ENCODE measurements at regions not wholly inside any gene's neighbourhood (a gene's known extent, or its start where the extent isn't known, plus 50 kb on each side); places are given as distances from the start of the nearest gene placed in this dataset.

DNA sequence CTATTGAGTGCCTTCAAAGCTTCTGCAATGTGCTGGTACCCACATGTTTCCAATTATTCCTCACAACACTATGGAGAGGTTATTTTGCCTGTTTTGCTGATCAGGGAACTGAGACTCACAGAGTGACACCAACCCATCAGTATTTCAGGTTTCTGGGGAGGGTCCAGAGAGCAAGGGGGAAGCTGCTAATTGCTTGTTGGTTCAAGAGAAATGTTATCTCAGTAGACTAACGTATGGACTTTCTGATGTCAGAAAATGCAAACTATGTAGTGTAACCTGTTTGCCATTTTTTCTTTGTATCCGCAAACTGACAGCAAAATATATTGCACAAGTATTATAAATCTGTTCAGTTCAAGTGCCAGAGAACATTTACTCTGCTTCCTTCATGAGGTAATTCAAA lies 108.3 kb upstream of the MSX2 start:
- Histone ChIP-seq H3K27ac (no peak overlapping the region), H3K9me3 (no peaks in the 10 kb centered on the region), H3K4me3 (no peak overlapping the region), H3K36me3 (no peaks in the 10 kb centered on the region), H3K27me3 (no peaks in the 10 kb centered on the region), H3K4me1 (no peaks in the 10 kb centered on the region)
- TF ChIP-seq, protein P1, sequence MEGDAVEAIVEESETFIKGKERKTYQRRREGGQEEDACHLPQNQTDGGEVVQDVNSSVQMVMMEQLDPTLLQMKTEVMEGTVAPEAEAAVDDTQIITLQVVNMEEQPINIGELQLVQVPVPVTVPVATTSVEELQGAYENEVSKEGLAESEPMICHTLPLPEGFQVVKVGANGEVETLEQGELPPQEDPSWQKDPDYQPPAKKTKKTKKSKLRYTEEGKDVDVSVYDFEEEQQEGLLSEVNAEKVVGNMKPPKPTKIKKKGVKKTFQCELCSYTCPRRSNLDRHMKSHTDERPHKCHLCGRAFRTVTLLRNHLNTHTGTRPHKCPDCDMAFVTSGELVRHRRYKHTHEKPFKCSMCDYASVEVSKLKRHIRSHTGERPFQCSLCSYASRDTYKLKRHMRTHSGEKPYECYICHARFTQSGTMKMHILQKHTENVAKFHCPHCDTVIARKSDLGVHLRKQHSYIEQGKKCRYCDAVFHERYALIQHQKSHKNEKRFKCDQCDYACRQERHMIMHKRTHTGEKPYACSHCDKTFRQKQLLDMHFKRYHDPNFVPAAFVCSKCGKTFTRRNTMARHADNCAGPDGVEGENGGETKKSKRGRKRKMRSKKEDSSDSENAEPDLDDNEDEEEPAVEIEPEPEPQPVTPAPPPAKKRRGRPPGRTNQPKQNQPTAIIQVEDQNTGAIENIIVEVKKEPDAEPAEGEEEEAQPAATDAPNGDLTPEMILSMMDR (IDR thresholded peaks at IDR 0.05) = no peak
- no peak for DNase-seq (ENCODE audit: extremely low spot score in 2 of 2)
- intact Hi-C loops (cut with DNase I) = loop anchor here (5.0 kb wide), 1 partner anchor 289 kb away; no protein-coding TSS in a partner anchor

DNA sequence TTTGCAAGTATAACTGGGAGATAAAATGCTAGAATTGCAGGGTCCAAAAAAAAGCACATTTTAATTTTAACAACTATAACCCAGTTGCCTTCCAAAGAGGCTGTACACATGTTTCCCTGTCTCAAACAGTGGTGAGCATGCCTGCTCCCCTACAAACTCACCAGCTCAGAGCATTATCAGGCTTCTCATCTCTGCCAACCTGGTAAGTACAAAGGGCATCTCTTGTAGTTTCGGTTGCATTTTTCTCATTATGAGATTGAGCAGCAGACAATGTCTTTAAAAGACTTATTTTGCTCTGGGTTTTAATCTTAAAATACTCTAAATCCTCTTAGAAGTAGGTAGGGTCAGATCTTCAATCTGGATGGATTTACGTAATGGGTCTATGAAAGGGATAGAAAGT lies 107.1 kb upstream of the MSX2 start:
- H3K9me3 ChIP-seq = no peaks in the 10 kb centered on the region
- no peaks in the 10 kb centered on the region for H3K4me1 ChIP-seq
- no peak overlapping the region for H3K4me3 ChIP-seq
- TF ChIP-seq, protein P1 (IDR thresholded peaks at IDR 0.05) = no peak
- no peak for TF ChIP-seq POLR2A (IDR thresholded peaks at IDR 0.05)
- no peak for TF ChIP-seq POLR2AphosphoS5 (IDR thresholded peaks at IDR 0.05; ENCODE audit: insufficient read depth in 1 of 2, low read depth in 1 of 2)
- no peaks in the 10 kb centered on the region for H3K27me3 ChIP-seq
- no peak for DNase-seq (ENCODE audit: extremely low spot score in 2 of 2)
- no peaks in the 10 kb centered on the region for H3K36me3 ChIP-seq
- intact Hi-C loops (cut with DNase I) = loop anchor here (5.0 kb wide), 1 partner anchor 290 kb away; no protein-coding TSS in a partner anchor
- H3K27ac ChIP-seq = no peak overlapping the region

DNA sequence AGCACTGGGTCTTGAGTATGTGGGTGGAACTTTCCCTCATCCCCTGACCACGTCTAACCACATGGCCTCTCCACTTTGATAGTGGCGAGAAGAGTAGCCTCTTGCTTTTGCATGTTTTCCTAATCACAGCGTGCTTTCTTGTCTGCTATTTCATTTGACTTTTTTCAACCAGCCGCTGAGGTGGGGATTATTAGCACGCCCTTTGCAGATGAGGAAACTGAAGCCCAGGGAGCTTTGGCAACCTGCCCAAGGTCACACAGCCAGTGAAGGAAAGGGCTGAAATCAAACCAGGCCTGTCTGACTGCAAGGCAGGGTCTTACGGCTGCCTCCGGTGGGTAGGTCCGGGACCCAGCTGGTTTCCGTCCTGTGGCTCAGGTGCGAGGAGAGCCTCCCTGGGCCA lies 106.5 kb upstream of the MSX2 start:
- no peak overlapping the region for H3K27ac ChIP-seq
- no peaks in the 10 kb centered on the region for H3K9me3 ChIP-seq
- intact Hi-C loops (cut with DNase I) = loop anchor here (5.0 kb wide), 1 partner anchor 291 kb away; no protein-coding TSS in a partner anchor
- H3K27me3 ChIP-seq = no peaks in the 10 kb centered on the region
- DNase-seq (ENCODE audit: extremely low spot score in 2 of 2) = no peak
- H3K4me3 ChIP-seq = no peak overlapping the region
- no peaks in the 10 kb centered on the region for H3K36me3 ChIP-seq
- H3K4me1 ChIP-seq = no peaks in the 10 kb centered on the region
- TF ChIP-seq POLR2A (IDR thresholded peaks at IDR 0.05) = no peak
- TF ChIP-seq, protein P1 (IDR thresholded peaks at IDR 0.05) = no peak
- no peak for TF ChIP-seq POLR2AphosphoS5 (IDR thresholded peaks at IDR 0.05; ENCODE audit: insufficient read depth in 1 of 2, low read depth in 1 of 2)

DNA sequence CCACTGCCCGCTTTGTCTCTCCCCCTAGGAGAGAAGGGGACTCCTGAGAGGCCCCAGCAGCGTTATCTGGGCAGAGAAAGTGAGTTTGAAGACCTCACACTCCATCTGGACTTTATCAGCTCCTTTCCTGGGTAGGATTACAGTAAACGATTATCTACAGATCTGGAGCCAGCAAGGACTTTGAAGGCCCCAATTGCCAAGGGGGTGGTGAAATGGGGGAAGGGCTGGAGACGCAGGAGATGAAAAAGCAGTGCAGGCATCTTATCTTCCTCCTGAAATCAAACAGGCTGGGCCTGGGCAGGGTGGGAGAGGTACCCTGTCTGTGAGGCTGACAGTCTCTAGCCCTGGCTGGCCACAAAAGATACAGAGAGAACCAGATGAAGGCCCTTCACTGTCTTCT lies 105.8 kb upstream of the MSX2 start:
- H3K27me3 ChIP-seq = no peaks in the 10 kb centered on the region
- intact Hi-C loops (cut with DNase I) = loop anchor here (5.0 kb wide), 1 partner anchor 291 kb away; no protein-coding TSS in a partner anchor

DNA sequence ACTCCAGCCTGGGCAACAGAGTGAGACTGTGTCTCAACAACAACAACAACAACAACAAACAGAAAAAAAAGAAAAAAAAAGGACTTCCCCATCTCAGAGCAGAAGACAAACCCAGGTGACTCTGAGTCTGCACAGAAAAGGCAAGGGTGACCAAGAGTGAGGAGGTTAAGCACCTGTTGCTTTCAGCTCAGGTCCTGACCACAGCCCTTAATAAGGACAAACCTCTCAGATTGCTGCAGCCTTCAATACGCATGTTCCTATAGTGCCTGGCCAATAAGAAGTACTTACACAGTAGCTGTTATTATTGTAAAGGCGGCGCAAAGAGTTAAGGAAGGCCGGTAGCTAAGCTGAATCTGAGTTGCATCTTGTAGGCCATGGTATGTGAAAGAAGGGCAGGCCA lies 102.3 kb upstream of the MSX2 start:
- intact Hi-C loops (cut with DNase I) = no loop called here
- TF ChIP-seq POLR2AphosphoS5 (IDR thresholded peaks at IDR 0.05; ENCODE audit: insufficient read depth in 1 of 2, low read depth in 1 of 2) (no peak), POLR2A (IDR thresholded peaks at IDR 0.05) (no peak)
- Histone ChIP-seq H3K4me1 (no peaks in the 10 kb centered on the region), H3K4me3 (no peak overlapping the region), H3K27me3 (no peaks in the 10 kb centered on the region), H3K36me3 (no peaks in the 10 kb centered on the region), H3K9me3 (no peaks in the 10 kb centered on the region), H3K27ac (no peak overlapping the region)
- DNase-seq (ENCODE audit: extremely low spot score in 2 of 2) = peak in 1 of 2 donors; percentile 34

More for the DNA sequence above, 105.8 kb upstream of the MSX2 start:
- Histone ChIP-seq H3K27ac (no peak overlapping the region), H3K36me3 (no peaks in the 10 kb centered on the region), H3K4me3 (no peak overlapping the region), H3K4me1 (no peaks in the 10 kb centered on the region), H3K9me3 (no peaks in the 10 kb centered on the region)
- TF ChIP-seq, protein P1 (IDR thresholded peaks at IDR 0.05) = no peak
- TF ChIP-seq POLR2A (IDR thresholded peaks at IDR 0.05) (no peak), POLR2AphosphoS5 (IDR thresholded peaks at IDR 0.05; ENCODE audit: insufficient read depth in 1 of 2, low read depth in 1 of 2) (no peak)
- DNase-seq (ENCODE audit: extremely low spot score in 2 of 2) = no peak
